ENCODE measurements at regions not wholly inside any gene's neighbourhood (a gene's known extent, or its start where the extent isn't known, plus 50 kb on each side); places are given as distances from the start of the nearest gene placed in this dataset.

GRCh38 chr4:141395919-141396318 is 175.2 kb downstream of the ZNF330 start:
- DNase-seq (ENCODE audit: extremely low read depth in 1 of 2, low read depth in 1 of 2), result no peak

- no peak for DNase-seq (ENCODE audit: extremely low read depth in 1 of 2, low read depth in 1 of 2)
Observed at GRCh38 chr4:141402712-141403111, 182.0 kb downstream of the ZNF330 start.

GRCh38 chr4:141403782-141404181 is 183.1 kb downstream of the ZNF330 start:
- no peak for DNase-seq (ENCODE audit: extremely low read depth in 1 of 2, low read depth in 1 of 2)

- DNase-seq (ENCODE audit: extremely low read depth in 1 of 2, low read depth in 1 of 2), result no peak
Observed at GRCh38 chr4:141406237-141406636, 185.5 kb downstream of the ZNF330 start.

GRCh38 chr4:141409556-141409955 is 188.9 kb downstream of the ZNF330 start:
- DNase-seq (ENCODE audit: extremely low read depth in 1 of 2, low read depth in 1 of 2), result no peak

GRCh38 chr4:141410839-141411238 is 190.1 kb downstream of the ZNF330 start:
- no peak for DNase-seq (ENCODE audit: extremely low read depth in 1 of 2, low read depth in 1 of 2)

GRCh38 chr4:141411936-141412335 is 191.2 kb downstream of the ZNF330 start:
- DNase-seq (ENCODE audit: extremely low read depth in 1 of 2, low read depth in 1 of 2), result no peak

- no peak for DNase-seq (ENCODE audit: extremely low read depth in 1 of 2, low read depth in 1 of 2)
Observed at GRCh38 chr4:141413366-141413765, 192.7 kb downstream of the ZNF330 start.

- DNase-seq (ENCODE audit: extremely low read depth in 1 of 2, low read depth in 1 of 2), result no peak
Observed at GRCh38 chr4:141415651-141416050, 195.0 kb downstream of the ZNF330 start.

- no peak for DNase-seq (ENCODE audit: extremely low read depth in 1 of 2, low read depth in 1 of 2)
Observed at GRCh38 chr4:141416219-141416618, 195.5 kb downstream of the ZNF330 start.

- no peak for DNase-seq (ENCODE audit: extremely low read depth in 1 of 2, low read depth in 1 of 2)
Observed at GRCh38 chr4:141416677-141417363, 196.1 kb downstream of the ZNF330 start.

GRCh38 chr4:141417387-141417786 is 196.7 kb downstream of the ZNF330 start:
- no peak for DNase-seq (ENCODE audit: extremely low read depth in 1 of 2, low read depth in 1 of 2)

GRCh38 chr4:141425124-141425523 is 204.4 kb downstream of the ZNF330 start:
- no peak for DNase-seq (ENCODE audit: extremely low read depth in 1 of 2, low read depth in 1 of 2)

- DNase-seq (ENCODE audit: extremely low read depth in 1 of 2, low read depth in 1 of 2), result no peak
Observed at GRCh38 chr4:141427726-141428296, 207.1 kb downstream of the ZNF330 start.

- DNase-seq (ENCODE audit: extremely low read depth in 1 of 2, low read depth in 1 of 2), result no peak
Observed at GRCh38 chr4:141429933-141430332, 206.4 kb upstream of the IL15 start.

GRCh38 chr4:141430686-141431085 is 205.7 kb upstream of the IL15 start:
- no peak for DNase-seq (ENCODE audit: extremely low read depth in 1 of 2, low read depth in 1 of 2)

GRCh38 chr4:141432000-141432712 is 204.2 kb upstream of the IL15 start:
- no peak for DNase-seq (ENCODE audit: extremely low read depth in 1 of 2, low read depth in 1 of 2)

GRCh38 chr4:141435446-141436225 is 200.7 kb upstream of the IL15 start:
- no peak for DNase-seq (ENCODE audit: extremely low read depth in 1 of 2, low read depth in 1 of 2)

GRCh38 chr4:141439223-141439622 is 197.2 kb upstream of the IL15 start:
- no peak for DNase-seq (ENCODE audit: extremely low read depth in 1 of 2, low read depth in 1 of 2)

GRCh38 chr4:141447761-141448160 is 188.6 kb upstream of the IL15 start:
- DNase-seq (ENCODE audit: extremely low read depth in 1 of 2, low read depth in 1 of 2), result no peak

- DNase-seq (ENCODE audit: extremely low read depth in 1 of 2, low read depth in 1 of 2), result no peak
Observed at GRCh38 chr4:141448490-141448889, 187.9 kb upstream of the IL15 start.

All from activated CD8-positive, alpha-beta memory T cell treated with anti-CD3 and anti-CD28 coated beads for 1 hour (primary cell).